NCI-H1417 (cell line): ENCODE measurements at regions not wholly inside any gene's neighbourhood (a gene's known extent, or its start where the extent isn't known, plus 50 kb on each side); places are given as distances from the start of the nearest gene placed in this dataset.
"Not testable (repeated sequence)": the region's sequence is repeated elsewhere in the genome, so short reads cannot be mapped to it uniquely, and the experiment has no call there.

Experiments used
- DNase-seq, 3 experiments: peaks; one replicate each; lab custom pipeline; 2025; lab: John Stamatoyannopoulos, UW

- no peak for DNase-seq
Observed at GRCh38 chr3:153551536-153552285, 389.7 kb downstream of the RAP2B start.

- DNase-seq: no peak
Observed at GRCh38 chr3:153552887-153553604, 391.0 kb downstream of the RAP2B start.

GRCh38 chr3:153553605-153553945, 391.5 kb downstream of the RAP2B start:
- no peak for DNase-seq

- DNase-seq: no peak
Observed at GRCh38 chr3:153555919-153556318, 393.9 kb downstream of the RAP2B start.

- DNase-seq: not testable (repeated sequence)
Observed at GRCh38 chr3:153559366-153559765, 397.3 kb downstream of the RAP2B start.

GRCh38 chr3:153567011-153567410, 405.0 kb downstream of the RAP2B start:
- DNase-seq: no peak

GRCh38 chr3:153567556-153567955, 405.5 kb downstream of the RAP2B start:
- DNase-seq: no peak

GRCh38 chr3:153570481-153570880, 408.5 kb downstream of the RAP2B start:
- not testable (repeated sequence) for DNase-seq

- DNase-seq: no peak
Observed at GRCh38 chr3:153572165-153572564, 410.1 kb downstream of the RAP2B start.

- DNase-seq: no peak
Observed at GRCh38 chr3:153572654-153573053, 410.6 kb downstream of the RAP2B start.

GRCh38 chr3:153573481-153573880, 411.5 kb downstream of the RAP2B start:
- DNase-seq: no peak

GRCh38 chr3:153574445-153574844, 412.4 kb downstream of the RAP2B start:
- no peak for DNase-seq

- no peak for DNase-seq
Observed at GRCh38 chr3:153577059-153577736, 415.2 kb downstream of the RAP2B start.

GRCh38 chr3:153578046-153578445, 416.0 kb downstream of the RAP2B start:
- no peak for DNase-seq

GRCh38 chr3:153590051-153590450, 428.0 kb downstream of the RAP2B start:
- DNase-seq: no peak

- no peak for DNase-seq
Observed at GRCh38 chr3:153591561-153592245, 429.7 kb downstream of the RAP2B start.

- peak in 2 of 3 experiments; percentile 35 to 76 for DNase-seq
Observed at GRCh38 chr3:153595186-153595815, 433.3 kb downstream of the RAP2B start.

- DNase-seq: no peak
Observed at GRCh38 chr3:153596401-153596800, 434.4 kb downstream of the RAP2B start.

- DNase-seq: no peak
Observed at GRCh38 chr3:153599685-153600084, 437.7 kb downstream of the RAP2B start.

GRCh38 chr3:153600896-153601295, 438.9 kb downstream of the RAP2B start:
- DNase-seq: no peak

- no peak for DNase-seq
Observed at GRCh38 chr3:153601374-153601853, 439.4 kb downstream of the RAP2B start.

GRCh38 chr3:153602801-153603200, 440.8 kb downstream of the RAP2B start:
- no peak for DNase-seq
